Left lung (tissue), 4 donors: ENCODE measurements at regions not wholly inside any gene's neighbourhood (a gene's known extent, or its start where the extent isn't known, plus 50 kb on each side); places are given as distances from the start of the nearest gene placed in this dataset.

Source experiments
- ATAC-seq: fragments of 200-7000 bp; cut with Tn5 transposase; one replicate; pipeline ENCODE4 v1.9.1; 2020; ENCODE audit warnings: moderate library complexity
- DNase-seq, 4 donors: peaks; one replicate each; pipeline ENCODE4 v3.0.0-alpha.2; 2013 to 2020
- H3K27ac ChIP-seq, 2 donors: fragments of 200-600 bp; sonication (generic) in 1 of 2; one replicate each; pipeline versions ENCODE4 v1.5.0 to v1.8.0; 2020 to 2021
- H3K27me3 ChIP-seq, 2 donors: fragments of 200-600 bp; sonication (generic) in 1 of 2; one replicate each; pipeline versions ENCODE4 v1.5.0 to v1.8.0; 2020 to 2021
- H3K36me3 ChIP-seq, 2 donors: fragments of 200-600 bp; sonication (generic) in 1 of 2; one replicate each; pipeline versions ENCODE4 v1.5.0 to v1.8.0; 2020 to 2021
- H3K4me1 ChIP-seq, 2 donors: fragments of 200-600 bp; one replicate each; pipeline ENCODE4 v1.8.0; 2021
- H3K4me3 ChIP-seq, 2 donors: fragments of 200-600 bp; sonication (generic) in 1 of 2; one replicate each; pipeline versions ENCODE4 v1.5.0 to v1.8.0; 2020 to 2021; ENCODE audit warnings: mild to moderate bottlenecking in 1 of 2
- H3K9me3 ChIP-seq, 2 donors: fragments of 200-600 bp; sonication (generic) in 1 of 2; one replicate each; pipeline versions ENCODE4 v1.5.0 to v1.8.0; 2020 to 2021
- intact Hi-C, 2 donors: fragments of 100-400 bp; cut with DNase I; formaldehyde crosslinking; loops; one replicate each; pipeline versions ENCODE4 v1.11.2 to v1.14.2; 2022
- TF ChIP-seq, protein P1 (sequence below), 2 donors: fragments of 200-600 bp; sonication (generic) in 1 of 2; IDR thresholded peaks; one replicate each; pipeline versions ENCODE4 v1.5.0 to v1.8.0; 2021; ENCODE audit warnings: antibody characterized with exemption in 2 of 2
- donor health status: DM: no; HTN: yes; CAD: no.
- donor health status: DM: no; HTN: no; CAD: no.

DNA sequence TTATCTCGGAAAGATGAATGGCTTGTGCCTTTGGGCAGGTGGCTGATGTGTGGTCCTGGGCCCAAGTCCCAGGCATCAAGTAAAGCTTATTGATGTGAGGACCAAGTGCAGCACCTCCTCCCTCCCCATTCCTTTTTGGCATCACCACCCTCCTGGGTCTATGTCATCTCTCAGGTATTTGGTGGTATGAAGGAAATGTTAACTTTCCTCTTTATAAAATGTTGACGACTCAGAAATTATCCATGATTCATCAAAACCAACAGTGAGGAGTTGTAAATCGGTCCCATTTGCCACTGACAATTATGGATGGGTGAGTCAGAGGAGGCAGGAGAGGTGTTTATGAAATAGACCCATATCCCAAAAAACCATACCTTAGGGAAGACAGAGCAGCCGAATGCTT, 229.4 kb upstream of the GATB start:
- H3K4me3 ChIP-seq: no peak overlapping the region
- DNase-seq (no peak), ATAC-seq (no peak)
- intact Hi-C loops: no loop called here
- H3K4me1 ChIP-seq: no peaks in the 10 kb centered on the region
- H3K27me3 ChIP-seq: no peaks in the 10 kb centered on the region
- TF ChIP-seq, protein P1, sequence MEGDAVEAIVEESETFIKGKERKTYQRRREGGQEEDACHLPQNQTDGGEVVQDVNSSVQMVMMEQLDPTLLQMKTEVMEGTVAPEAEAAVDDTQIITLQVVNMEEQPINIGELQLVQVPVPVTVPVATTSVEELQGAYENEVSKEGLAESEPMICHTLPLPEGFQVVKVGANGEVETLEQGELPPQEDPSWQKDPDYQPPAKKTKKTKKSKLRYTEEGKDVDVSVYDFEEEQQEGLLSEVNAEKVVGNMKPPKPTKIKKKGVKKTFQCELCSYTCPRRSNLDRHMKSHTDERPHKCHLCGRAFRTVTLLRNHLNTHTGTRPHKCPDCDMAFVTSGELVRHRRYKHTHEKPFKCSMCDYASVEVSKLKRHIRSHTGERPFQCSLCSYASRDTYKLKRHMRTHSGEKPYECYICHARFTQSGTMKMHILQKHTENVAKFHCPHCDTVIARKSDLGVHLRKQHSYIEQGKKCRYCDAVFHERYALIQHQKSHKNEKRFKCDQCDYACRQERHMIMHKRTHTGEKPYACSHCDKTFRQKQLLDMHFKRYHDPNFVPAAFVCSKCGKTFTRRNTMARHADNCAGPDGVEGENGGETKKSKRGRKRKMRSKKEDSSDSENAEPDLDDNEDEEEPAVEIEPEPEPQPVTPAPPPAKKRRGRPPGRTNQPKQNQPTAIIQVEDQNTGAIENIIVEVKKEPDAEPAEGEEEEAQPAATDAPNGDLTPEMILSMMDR (IDR thresholded peaks at IDR 0.05): no peak
- no peaks in the 10 kb centered on the region for H3K9me3 ChIP-seq
- no peaks in the 10 kb centered on the region for H3K36me3 ChIP-seq
- no peak overlapping the region for H3K27ac ChIP-seq

GRCh38 chr4:151988591-151988990, 227.8 kb upstream of the GATB start:
- intact Hi-C loops: no loop called here
- ATAC-seq: no peak
- no peaks in the 10 kb centered on the region for H3K27me3 ChIP-seq

GRCh38 chr4:151987606-151988005, 226.8 kb upstream of the GATB start:
- no peak overlapping the region for H3K27ac ChIP-seq
- DNase-seq (no peak), ATAC-seq (no peak)
- H3K4me3 ChIP-seq: no peak overlapping the region
- H3K9me3 ChIP-seq: no peaks in the 10 kb centered on the region
- H3K27me3 ChIP-seq: no peaks in the 10 kb centered on the region
- no peaks in the 10 kb centered on the region for H3K36me3 ChIP-seq
- TF ChIP-seq, protein P1 (IDR thresholded peaks at IDR 0.05): no peak
- H3K4me1 ChIP-seq: no peaks in the 10 kb centered on the region
- intact Hi-C loops: no loop called here

More at GRCh38 chr4:151988591-151988990, 227.8 kb upstream of the GATB start:
- DNase-seq: no peak
- H3K27ac ChIP-seq: no peak overlapping the region
- H3K9me3 ChIP-seq: no peaks in the 10 kb centered on the region
- H3K36me3 ChIP-seq: no peaks in the 10 kb centered on the region
- no peaks in the 10 kb centered on the region for H3K4me1 ChIP-seq
- TF ChIP-seq, protein P1 (IDR thresholded peaks at IDR 0.05): no peak
- no peak overlapping the region for H3K4me3 ChIP-seq

DNA sequence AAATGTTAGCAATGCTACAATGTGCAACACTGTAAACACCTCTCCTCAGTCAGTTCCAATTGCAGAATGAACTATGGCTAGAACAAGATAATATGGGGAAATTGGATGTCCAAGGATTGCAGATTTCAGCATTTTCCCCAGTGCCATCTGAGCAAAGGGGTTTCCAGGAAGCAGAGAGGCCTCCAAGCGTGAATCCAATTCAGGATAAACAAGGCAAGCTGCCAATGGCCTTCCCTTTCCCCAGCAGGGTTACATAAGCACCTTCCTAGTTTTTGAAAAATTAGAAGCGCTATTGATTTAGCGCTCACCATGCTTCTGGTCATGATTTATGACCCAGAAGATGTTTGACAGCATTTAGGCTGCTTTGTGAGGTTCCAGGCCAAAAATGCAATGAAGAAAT, 223.0 kb upstream of the GATB start:
- peak in 1 of 4 donors; percentile 16 for DNase-seq
- Histone ChIP-seq H3K27ac (no peak overlapping the region), H3K4me3 (no peak overlapping the region), H3K9me3 (no peaks in the 10 kb centered on the region), H3K4me1 (no peaks in the 10 kb centered on the region), H3K36me3 (no peaks in the 10 kb centered on the region), H3K27me3 (no peaks in the 10 kb centered on the region)
- TF ChIP-seq, protein P1 (IDR thresholded peaks at IDR 0.05): no peak
- intact Hi-C loops: no loop called here
- no peak for ATAC-seq

DNA sequence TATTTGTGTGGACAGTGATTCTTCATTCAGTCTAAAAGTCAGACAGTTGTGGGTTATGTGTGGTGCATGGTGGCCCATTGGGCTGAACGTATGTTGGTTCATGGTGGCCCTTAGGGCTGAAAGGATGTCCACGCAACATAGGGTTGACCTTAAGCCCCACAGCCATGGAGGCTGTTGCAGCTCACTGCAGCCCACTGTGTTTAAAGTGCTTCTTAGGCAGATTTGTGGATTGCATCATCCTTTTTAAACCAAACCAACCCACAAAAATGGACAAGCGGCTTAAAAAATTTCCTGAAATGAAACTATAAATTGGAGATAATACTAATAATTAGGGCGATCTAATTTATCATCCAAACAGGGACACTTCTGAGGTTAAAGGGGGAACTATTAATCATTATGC, 219.0 kb upstream of the GATB start:
- intact Hi-C loops: no loop called here
- DNase-seq (no peak), ATAC-seq (no peak)
- TF ChIP-seq, protein P1 (IDR thresholded peaks at IDR 0.05): no peak
- H3K4me3 ChIP-seq: no peak overlapping the region
- H3K36me3 ChIP-seq: no peaks in the 10 kb centered on the region
- no peaks in the 10 kb centered on the region for H3K4me1 ChIP-seq
- peaks cover 0 to 23% of the 10 kb centered on the region in 2 donors for H3K9me3 ChIP-seq
- no peak overlapping the region for H3K27ac ChIP-seq
- no peaks in the 10 kb centered on the region for H3K27me3 ChIP-seq
